ENCODE measurements at regions not wholly inside any gene's neighbourhood (a gene's known extent, or its start where the extent isn't known, plus 50 kb on each side); places are given as distances from the start of the nearest gene placed in this dataset.

DNA sequence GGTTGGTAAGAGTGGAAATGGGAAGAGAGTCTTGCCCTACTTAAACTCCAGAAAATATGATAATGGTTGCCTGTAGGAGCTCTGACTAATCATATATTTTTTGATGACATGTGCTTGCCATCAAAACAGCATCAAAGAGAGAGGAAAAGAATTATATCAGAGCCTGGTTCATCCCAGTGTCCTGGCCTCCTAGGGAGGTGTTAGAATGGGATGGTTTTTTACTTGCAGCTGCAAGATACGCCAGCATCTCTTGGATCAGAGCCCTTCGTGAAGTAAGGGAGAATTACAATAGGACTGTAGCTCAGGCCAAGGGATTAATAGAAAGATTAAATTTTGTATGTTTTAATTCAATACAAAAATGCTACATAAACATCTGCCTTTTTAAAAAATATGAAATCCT, 177.6 kb upstream of the HDAC9 start:
- no peak for DNase-seq (ENCODE audit: low spot score)

DNA sequence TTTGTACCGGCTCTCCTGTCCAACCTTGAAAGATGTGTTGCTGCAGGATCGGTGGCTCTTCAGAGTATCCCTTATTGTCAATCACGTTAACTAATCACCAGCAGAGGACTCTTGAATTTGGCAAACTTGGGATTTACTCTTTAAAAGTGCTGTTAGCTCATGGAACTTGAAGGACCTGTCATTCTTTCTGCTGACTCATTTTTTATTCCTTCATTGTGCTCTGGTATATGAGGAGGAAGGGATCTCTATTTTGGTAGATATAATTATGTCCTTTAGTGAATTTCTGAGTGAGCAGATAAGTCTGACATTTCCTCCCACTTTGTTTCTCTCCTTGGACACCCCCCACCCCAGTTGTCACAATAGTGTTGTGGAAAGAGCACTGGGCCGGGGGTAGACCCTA, 175.1 kb upstream of the HDAC9 start:
- no peak for DNase-seq (ENCODE audit: low spot score)

GRCh38 chr7:18320971-18321567, 174.5 kb upstream of the HDAC9 start:
- DNase-seq (ENCODE audit: low spot score) = peak; percentile 26

- DNase-seq (ENCODE audit: low spot score) = no peak
Measured at GRCh38 chr7:18330548-18330947, 165.0 kb upstream of the HDAC9 start.

DNA sequence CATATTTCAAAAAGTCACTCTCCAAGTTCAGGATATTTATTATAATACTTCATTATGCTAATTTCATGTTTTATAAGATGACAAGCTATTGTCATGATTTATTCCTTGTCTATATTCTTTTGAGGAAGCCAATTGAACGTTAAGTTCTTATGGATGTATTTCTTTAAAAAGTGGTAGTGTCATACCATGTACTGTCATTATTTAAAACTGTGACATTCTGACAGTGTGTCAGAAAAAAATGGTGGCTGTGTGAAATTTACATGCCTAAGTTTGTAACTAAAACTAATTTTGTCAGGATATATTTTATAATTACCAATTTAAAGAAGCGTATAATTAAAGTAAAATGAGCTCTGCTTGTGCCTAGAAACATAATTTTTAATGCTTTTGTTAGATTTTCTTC, 158.9 kb upstream of the HDAC9 start:
- DNase-seq (ENCODE audit: low spot score) = no peak

- DNase-seq (ENCODE audit: low spot score) = no peak
Measured at GRCh38 chr7:18337048-18337809, 158.3 kb upstream of the HDAC9 start.

DNA sequence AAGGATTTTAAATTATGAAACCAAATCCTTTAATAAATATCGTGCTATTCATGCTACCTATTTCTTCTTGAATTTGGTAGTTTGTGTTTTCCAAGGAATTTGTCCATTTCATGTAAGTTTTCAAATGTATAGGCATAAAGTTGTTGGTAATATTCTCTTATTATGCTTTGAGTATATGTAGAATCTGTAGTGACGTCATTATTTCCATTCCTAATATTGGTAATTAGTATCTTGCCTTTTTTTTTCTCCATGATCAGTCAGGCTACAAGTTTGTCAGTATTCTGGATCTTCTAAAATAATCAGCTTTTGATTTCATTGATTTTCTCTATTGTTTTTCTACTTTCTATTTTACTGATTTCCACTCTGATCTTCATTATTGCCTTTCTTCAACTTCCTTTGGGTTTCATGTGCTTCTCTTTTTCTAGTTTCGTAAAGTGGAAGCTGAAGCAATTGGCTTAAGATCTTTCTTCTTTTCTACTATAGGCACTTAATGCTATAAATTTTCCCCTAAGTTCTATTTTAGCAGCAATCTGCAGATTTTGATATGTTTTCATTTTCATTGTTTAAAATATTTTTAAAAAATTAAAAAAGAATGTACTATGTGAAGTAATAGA, 156.5 kb upstream of the HDAC9 start:
- DNase-seq (ENCODE audit: low spot score) = no peak

- DNase-seq (ENCODE audit: low spot score) = no peak
Measured at GRCh38 chr7:18341756-18342155, 153.8 kb upstream of the HDAC9 start.

DNA sequence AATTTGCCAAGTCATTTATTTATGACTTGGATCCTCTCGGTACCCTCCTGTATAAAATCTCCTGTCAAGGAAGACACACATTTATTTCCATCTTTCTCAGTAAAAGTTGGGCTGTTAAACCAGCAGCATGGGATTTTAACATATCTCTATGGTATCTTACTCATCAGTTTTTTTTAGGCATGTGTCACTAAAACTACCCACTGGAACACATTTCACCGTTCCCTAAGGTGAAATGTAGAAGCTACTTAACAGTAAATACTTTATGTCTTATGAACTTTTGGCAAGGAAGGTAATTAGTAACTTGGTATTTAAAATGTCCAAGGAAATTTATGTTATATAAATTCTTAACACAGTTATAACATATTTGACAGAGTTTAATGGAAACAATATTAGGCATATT, 152.5 kb upstream of the HDAC9 start:
- no peak for DNase-seq (ENCODE audit: low spot score)

GRCh38 chr7:18344536-18344935, 151.0 kb upstream of the HDAC9 start:
- DNase-seq (ENCODE audit: low spot score) = no peak

- peak; percentile 41 for DNase-seq (ENCODE audit: low spot score)
Measured at GRCh38 chr7:18345641-18346234, 149.8 kb upstream of the HDAC9 start.

DNA sequence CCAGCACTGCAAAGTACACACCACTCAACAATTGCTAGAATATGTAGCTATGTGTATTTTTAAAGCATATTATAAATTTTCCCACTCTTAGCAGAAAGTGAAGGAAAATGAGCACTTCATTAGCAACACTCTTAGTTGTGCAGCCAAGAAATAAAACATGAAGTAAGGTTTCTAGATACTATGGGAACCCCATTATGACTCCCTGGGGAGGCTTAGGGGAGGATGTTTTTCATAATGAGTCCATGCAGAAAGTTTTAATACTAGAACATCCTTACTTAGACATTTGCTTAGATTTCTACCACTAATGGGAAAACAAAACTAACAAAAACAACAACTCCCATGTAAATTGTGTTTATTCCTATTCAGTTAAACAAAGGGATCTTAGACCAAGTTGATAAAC, 148.4 kb upstream of the HDAC9 start:
- DNase-seq (ENCODE audit: low spot score) = no peak

DNA sequence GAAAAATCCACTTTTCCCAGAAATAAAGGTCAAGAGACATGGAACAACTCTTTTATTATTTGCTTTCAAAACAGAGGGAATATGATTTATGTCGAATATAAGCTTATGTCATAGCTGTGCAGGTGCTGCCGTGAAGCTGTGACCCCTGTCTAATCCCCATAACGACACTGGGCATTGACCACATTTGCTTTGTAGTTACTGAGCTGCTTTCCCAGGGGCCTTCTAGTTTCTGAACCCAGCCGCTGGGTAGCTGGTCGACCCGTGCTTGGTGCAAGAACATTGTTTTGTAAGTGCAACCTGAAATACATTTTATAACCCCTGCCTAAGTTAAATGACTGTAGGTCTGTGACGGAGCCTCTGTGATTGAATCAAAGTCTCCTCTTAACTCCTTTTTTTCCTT, 144.9 kb upstream of the HDAC9 start:
- no peak for DNase-seq (ENCODE audit: low spot score)

DNA sequence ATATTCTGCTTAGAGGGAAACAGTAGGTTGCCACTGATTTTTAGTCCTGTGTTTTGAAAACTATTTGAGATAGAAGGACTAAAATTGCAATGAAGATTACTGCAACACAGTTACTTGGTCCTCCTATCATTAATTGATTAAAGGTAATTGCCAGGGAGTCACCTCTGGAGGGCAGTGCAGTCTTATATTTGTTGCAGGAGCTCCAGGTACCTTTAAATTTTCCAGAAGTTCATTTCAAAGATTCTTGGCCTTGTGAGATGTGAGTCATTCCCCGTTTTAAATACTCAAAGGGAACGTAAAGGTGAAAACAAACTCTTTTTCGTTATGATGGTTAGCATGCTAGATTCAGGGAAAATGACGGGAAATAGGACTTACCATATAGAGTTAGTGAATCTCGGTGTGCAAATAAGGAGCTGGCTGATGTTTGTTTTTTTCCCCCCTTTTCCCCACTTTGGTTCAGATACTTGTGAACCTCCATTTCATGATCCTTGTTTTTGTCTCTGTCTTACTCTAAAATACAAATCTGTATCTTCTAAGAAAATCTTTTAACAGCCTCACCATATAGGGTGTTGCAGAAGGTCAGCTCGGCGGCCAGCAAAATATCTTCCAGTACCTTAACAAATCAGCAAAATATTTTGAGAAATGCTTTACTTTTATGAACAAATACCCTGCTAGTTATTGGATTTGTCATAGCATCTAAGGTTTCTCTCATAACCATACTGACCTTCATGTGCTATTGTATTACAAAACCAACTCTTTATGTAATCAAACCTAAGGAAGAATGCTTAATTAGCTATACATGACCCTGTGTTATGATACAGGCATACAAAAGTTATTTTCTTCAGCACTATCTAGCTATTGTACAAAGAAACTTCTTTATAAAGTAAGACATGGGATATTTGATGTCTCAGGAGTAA, 143.0 kb upstream of the HDAC9 start:
- DNase-seq (ENCODE audit: low spot score) = peak; percentile 17

GRCh38 chr7:18353339-18353738, 142.2 kb upstream of the HDAC9 start:
- no peak for DNase-seq (ENCODE audit: low spot score)

GRCh38 chr7:18354108-18355085, 141.2 kb upstream of the HDAC9 start:
- DNase-seq (ENCODE audit: low spot score) = no peak

DNA sequence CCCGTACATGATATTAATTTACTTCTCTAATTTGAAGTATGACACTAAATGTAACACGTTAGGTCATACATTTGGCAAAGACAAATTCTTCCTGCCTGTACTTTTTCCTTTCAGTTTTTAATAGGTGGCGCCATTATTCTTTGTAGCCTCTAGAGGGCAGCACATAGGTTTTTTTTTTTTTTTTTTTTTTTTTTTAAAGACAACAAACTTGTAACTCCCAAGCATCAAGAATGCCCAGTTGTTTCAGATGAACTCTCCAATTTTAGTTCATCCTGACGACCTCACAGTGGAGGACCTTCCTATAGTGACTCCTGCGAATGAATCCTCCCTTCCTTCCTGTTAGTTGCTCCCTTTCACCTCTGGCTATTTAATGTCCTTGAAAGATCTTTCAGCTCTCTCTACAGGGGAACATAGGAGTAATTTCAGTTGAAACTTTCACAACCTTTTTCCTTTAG, 139.3 kb upstream of the HDAC9 start:
- DNase-seq (ENCODE audit: low spot score) = peak; percentile 8

- no peak for DNase-seq (ENCODE audit: low spot score)
Measured at GRCh38 chr7:18357691-18358090, 137.9 kb upstream of the HDAC9 start.

DNA sequence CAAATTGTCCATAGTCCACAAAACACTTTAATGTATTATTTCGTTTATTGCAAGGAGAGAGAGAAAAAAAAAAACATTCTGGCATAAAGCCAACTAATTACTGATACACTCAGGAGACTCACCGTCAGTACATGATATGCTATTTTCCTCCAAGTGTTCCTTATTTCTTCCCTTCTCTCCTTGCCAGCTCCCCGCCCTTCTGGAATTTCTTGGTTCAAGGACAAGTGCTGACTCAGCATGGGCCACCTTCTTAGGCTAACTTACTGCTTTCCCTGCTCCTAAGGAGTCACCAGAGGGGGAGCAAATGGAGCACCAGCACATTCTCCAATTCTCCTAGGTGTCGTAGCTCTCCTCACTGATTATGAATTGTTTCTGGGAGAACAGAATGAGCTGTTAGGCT, 133.8 kb upstream of the HDAC9 start:
- no peak for DNase-seq (ENCODE audit: low spot score)

DNA sequence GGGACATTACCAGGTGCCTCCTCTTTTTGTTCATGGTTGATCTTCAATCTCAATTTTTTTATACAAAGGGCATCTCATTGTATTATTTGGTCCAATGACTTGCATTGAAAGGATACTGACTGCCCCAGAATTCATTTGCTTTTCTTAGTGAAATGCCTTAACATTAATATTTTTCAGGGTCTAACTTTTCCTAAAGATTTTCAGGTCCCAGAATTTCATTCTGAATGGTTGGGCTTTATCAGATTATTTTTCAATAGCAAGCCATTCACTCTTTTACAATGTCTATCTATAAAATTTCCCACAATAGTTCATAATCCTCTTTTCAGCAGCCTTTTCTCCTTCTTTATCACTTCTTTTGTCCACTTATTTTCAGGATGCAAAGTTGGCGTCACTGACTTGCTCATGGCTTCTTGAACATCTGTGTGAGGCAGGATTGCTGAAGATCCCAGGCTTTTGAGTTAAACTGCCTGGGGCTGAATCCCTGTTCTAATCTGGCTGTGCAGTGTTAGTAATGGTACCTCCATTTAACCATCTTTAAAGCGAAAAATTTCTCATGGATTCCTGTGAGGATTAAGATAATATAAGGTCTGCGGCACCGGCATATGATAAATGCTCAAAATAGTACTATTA, 131.7 kb upstream of the HDAC9 start:
- DNase-seq (ENCODE audit: low spot score) = no peak

All from CD4-positive, alpha-beta T cell treated with Interleukin-15 for 4 hours (primary cell).